Loucy (cell line): ENCODE measurements at regions not wholly inside any gene's neighbourhood (a gene's known extent, or its start where the extent isn't known, plus 50 kb on each side); places are given as distances from the start of the nearest gene placed in this dataset.

Source experiments
- H2AFZ ChIP-seq: fragments of 200-600 bp; sonication (generic); 2 replicates; pipeline ENCODE4 v1.6.0; 2016; ENCODE audit warnings: antibody characterized with exemption, mild to moderate bottlenecking, low read length, moderate library complexity
- H3F3A ChIP-seq: fragments of 200-600 bp; 2 replicates; pipeline ENCODE4 v1.6.0; 2016; ENCODE audit warnings: antibody characterized with exemption, low read depth, mild to moderate bottlenecking
- H3K27me3 ChIP-seq: fragments of 200-600 bp; sonication (generic); 2 replicates; pipeline ENCODE4 v1.6.1; 2014; ENCODE audit warnings: low read length, mild to moderate bottlenecking; ENCODE audit not compliant: insufficient read depth, poor library complexity, severe bottlenecking
- H3K36me3 ChIP-seq: fragments of 200-600 bp; sonication (generic); 2 replicates; pipeline ENCODE4 v1.6.1; 2016; ENCODE audit warnings: low read length; ENCODE audit not compliant: insufficient read depth
- H3K4me1 ChIP-seq: fragments of 200-600 bp; sonication (generic); 2 replicates; pipeline ENCODE4 v1.5.1; 2014; ENCODE audit warnings: low read length, mild to moderate bottlenecking; ENCODE audit not compliant: insufficient read depth, poor library complexity, severe bottlenecking
- H3K4me2 ChIP-seq: fragments of 200-600 bp; sonication (generic); 2 replicates; pipeline ENCODE4 v1.6.0; 2014; ENCODE audit warnings: antibody characterized with exemption, low read length, low read depth, mild to moderate bottlenecking; ENCODE audit not compliant: poor library complexity, severe bottlenecking
- H3K4me3 ChIP-seq: fragments of 200-600 bp; sonication (generic); 2 replicates; pipeline ENCODE4 v1.5.1; 2014; ENCODE audit warnings: low read length, mild to moderate bottlenecking, mixed read lengths; ENCODE audit not compliant: poor library complexity, severe bottlenecking
- H3K79me2 ChIP-seq: fragments of 200-600 bp; sonication (generic); 2 replicates; pipeline ENCODE4 v1.6.1; 2014; ENCODE audit warnings: low read length; ENCODE audit not compliant: insufficient read depth
- H3K9ac ChIP-seq: fragments of 200-600 bp; sonication (generic); 2 replicates; pipeline ENCODE4 v1.6.0; 2014; ENCODE audit warnings: mild to moderate bottlenecking, low read depth, low read length, moderate library complexity; ENCODE audit not compliant: poor library complexity, severe bottlenecking
- H3K9me2 ChIP-seq: fragments of 200-600 bp; sonication (generic); replicated peaks from 2 replicates; pipeline ENCODE4 v1.6.1; 2016; ENCODE audit warnings: low read depth, low read length, mixed read lengths
- H3K9me3 ChIP-seq: fragments of 200-600 bp; sonication (generic); 2 replicates; pipeline ENCODE4 v1.6.1; 2014; ENCODE audit warnings: mild to moderate bottlenecking, antibody characterized with exemption, low read length, low read depth; ENCODE audit not compliant: insufficient read depth
- H4K20me1 ChIP-seq: fragments of 200-600 bp; sonication (generic); 2 replicates; pipeline ENCODE4 v1.6.0; 2014; ENCODE audit warnings: antibody characterized with exemption, low read length, mild to moderate bottlenecking; ENCODE audit not compliant: insufficient read depth, poor library complexity, severe bottlenecking
- EZH2phosphoT487 ChIP-seq: fragments of 200-600 bp; IDR thresholded peaks from 2 replicates; pipeline ENCODE4 v1.6.1; 2018; ENCODE audit warnings: antibody characterized with exemption, mild to moderate bottlenecking, moderate library complexity, borderline replicate concordance
- TF ChIP-seq, protein P1 (sequence below): fragments of 200-600 bp; sonication (generic); conservative IDR thresholded peaks from 2 replicates; pipeline ENCODE4 v1.5.1; 2014; ENCODE audit warnings: mild to moderate bottlenecking, antibody characterized with exemption, low read length

DNA sequence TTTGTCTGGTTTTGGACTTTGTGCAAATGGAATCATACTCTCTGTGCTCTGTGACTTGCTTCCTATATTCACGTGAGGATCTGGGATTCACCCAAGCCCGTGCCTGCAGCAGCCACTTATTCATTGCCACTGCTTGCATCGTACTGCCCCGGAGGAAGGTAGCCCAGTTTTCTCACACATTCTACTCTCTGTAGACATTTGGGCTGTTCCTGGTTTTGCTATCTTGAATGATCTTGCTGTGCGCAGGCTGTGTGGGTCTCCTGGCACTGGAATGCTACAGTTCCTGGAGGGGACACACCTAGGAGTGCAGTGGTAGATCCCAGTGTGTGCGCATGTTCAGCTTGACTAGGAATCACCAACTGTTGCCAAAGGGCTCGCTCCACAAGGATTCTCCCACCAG lies 99.2 kb upstream of the BOD1 start:
- H4K20me1 ChIP-seq = no peaks in the 10 kb centered on the region
- H2AFZ ChIP-seq = no peak overlapping the region
- no peak overlapping the region for H3K4me2 ChIP-seq
- H3K9me3 ChIP-seq = no peaks in the 10 kb centered on the region
- H3F3A ChIP-seq = no peaks in the 10 kb centered on the region
- H3K36me3 ChIP-seq = no peaks in the 10 kb centered on the region
- no peak for TF ChIP-seq EZH2phosphoT487
- TF ChIP-seq, protein P1, sequence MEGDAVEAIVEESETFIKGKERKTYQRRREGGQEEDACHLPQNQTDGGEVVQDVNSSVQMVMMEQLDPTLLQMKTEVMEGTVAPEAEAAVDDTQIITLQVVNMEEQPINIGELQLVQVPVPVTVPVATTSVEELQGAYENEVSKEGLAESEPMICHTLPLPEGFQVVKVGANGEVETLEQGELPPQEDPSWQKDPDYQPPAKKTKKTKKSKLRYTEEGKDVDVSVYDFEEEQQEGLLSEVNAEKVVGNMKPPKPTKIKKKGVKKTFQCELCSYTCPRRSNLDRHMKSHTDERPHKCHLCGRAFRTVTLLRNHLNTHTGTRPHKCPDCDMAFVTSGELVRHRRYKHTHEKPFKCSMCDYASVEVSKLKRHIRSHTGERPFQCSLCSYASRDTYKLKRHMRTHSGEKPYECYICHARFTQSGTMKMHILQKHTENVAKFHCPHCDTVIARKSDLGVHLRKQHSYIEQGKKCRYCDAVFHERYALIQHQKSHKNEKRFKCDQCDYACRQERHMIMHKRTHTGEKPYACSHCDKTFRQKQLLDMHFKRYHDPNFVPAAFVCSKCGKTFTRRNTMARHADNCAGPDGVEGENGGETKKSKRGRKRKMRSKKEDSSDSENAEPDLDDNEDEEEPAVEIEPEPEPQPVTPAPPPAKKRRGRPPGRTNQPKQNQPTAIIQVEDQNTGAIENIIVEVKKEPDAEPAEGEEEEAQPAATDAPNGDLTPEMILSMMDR = no peak
- no peaks in the 10 kb centered on the region for H3K4me1 ChIP-seq
- H3K4me3 ChIP-seq = no peak overlapping the region
- H3K9me2 ChIP-seq = no peaks in the 10 kb centered on the region
- H3K9ac ChIP-seq = no peak overlapping the region
- H3K79me2 ChIP-seq = no peaks in the 10 kb centered on the region
- no peaks in the 10 kb centered on the region for H3K27me3 ChIP-seq

- Histone ChIP-seq H3K27me3 (no peaks in the 10 kb centered on the region), H3K4me3 (no peak overlapping the region), H4K20me1 (no peaks in the 10 kb centered on the region), H3K36me3 (no peaks in the 10 kb centered on the region), H3F3A (no peaks in the 10 kb centered on the region), H3K79me2 (no peaks in the 10 kb centered on the region), H3K9me2 (no peaks in the 10 kb centered on the region), H3K9me3 (no peaks in the 10 kb centered on the region), H2AFZ (no peak overlapping the region), H3K4me2 (no peak overlapping the region), H3K4me1 (no peaks in the 10 kb centered on the region), H3K9ac (no peak overlapping the region)
- TF ChIP-seq, protein P1 = no peak
- TF ChIP-seq EZH2phosphoT487 = no peak
Observed at GRCh38 chr5:173716058-173716682, 99.7 kb upstream of the BOD1 start.

DNA sequence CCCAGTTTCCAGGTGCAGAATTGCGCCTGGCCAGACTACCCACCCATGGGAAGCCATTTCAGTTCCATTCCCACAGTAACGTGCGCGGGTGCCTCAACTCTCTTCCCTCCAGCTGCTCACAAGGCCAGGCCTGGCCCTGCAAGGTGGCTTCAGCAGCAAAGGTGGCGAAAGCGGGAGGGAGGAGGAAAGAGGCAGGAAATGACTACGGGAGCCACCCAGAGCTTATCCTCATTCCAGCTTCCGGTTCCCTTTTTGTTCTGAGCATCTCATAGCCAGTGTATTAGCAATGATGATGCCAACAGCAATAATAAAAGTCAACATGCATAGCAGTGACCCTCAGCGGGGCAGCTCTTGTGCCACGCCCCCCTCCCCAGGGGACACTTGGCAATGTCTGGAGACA lies 101.5 kb upstream of the BOD1 start:
- Histone ChIP-seq H3K36me3 (no peaks in the 10 kb centered on the region), H3K4me2 (no peak overlapping the region), H3K4me1 (no peaks in the 10 kb centered on the region), H3K9me2 (no peaks in the 10 kb centered on the region), H3F3A (no peaks in the 10 kb centered on the region), H3K9me3 (no peaks in the 10 kb centered on the region), H3K79me2 (no peaks in the 10 kb centered on the region), H3K27me3 (no peaks in the 10 kb centered on the region), H2AFZ (no peak overlapping the region), H4K20me1 (no peaks in the 10 kb centered on the region), H3K4me3 (no peak overlapping the region), H3K9ac (no peak overlapping the region)
- TF ChIP-seq EZH2phosphoT487 = no peak
- TF ChIP-seq, protein P1 = no peak
